ENCODE measurements at regions not wholly inside any gene's neighbourhood (a gene's known extent, or its start where the extent isn't known, plus 50 kb on each side); places are given as distances from the start of the nearest gene placed in this dataset.
"Not testable (repeated sequence)": the region's sequence is repeated elsewhere in the genome, so short reads cannot be mapped to it uniquely, and the experiment has no call there.

GRCh38 chr5:56731473-56731872, 83.9 kb upstream of the MAP3K1 start:
- DNase-seq, result not testable (repeated sequence)

- no peak for DNase-seq
Measured at GRCh38 chr5:56729488-56729887, 85.9 kb upstream of the MAP3K1 start.

- DNase-seq, result peak; percentile 45 to 65
Measured at GRCh38 chr5:56725711-56726411, 89.5 kb upstream of the MAP3K1 start.

DNA sequence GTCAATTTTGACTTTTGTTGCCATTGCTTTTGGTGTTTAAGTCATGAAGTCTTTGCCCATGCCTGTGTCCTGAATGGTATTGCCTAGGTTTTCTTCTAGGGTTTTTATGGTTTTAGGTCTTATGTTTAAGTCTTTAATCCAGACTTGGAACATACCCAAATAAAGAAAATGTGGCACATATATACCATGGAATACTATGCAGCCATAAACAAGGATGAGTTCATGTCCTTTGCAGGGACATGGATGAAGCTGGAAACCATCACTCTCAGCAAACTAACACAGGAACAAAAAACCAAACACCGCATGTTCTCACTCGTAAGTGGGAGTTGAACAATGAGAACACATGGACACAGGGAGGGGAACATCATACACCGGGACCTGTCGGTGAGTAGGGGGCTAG, 90.5 kb upstream of the MAP3K1 start:
- not testable (repeated sequence) for DNase-seq

- DNase-seq, result no peak
Measured at GRCh38 chr5:56722317-56722716, 93.0 kb upstream of the MAP3K1 start.

GRCh38 chr5:56717253-56717987, 97.9 kb upstream of the MAP3K1 start:
- DNase-seq, result peak in 1 of 2 donors; percentile 18

- DNase-seq, result no peak
Measured at GRCh38 chr5:56715986-56716385, 99.4 kb upstream of the MAP3K1 start.

GRCh38 chr5:56712895-56713591, 102.3 kb upstream of the MAP3K1 start:
- DNase-seq, result no peak

DNA sequence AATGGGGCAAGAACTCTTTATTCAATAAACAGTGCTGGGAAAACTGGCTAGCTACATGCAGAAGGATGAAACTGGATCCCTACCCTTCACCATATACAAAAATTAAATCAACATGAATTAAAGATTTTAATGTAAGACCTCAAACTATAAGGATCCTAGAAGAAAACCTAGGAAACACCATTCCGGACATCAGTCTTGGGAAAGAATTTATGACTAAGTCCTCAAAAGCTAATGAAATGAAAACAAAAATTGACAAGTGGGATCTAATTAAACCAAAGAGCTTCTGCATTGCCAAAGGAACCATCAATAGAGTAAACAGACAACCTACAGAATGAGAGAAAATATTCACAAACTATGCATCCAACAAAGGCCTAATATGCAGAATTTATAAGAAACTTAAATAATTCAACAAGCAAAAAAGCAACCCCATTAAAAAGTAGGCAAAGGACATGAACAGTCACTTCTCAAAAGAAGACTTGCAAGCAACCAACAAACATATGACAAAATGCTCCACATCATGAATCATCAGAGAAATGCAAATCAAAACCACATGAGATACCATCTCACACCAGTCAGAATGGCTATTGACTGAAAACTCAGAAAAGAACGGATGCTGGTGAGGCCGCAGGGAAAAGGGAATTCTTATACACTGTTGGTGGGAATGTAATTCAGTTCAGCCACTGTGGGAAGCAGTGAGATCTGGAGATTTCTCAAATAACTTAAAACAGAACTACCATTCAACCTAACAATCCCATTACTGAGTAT, 104.3 kb upstream of the MAP3K1 start:
- no peak for DNase-seq

GRCh38 chr5:56706504-56706903, 108.8 kb upstream of the MAP3K1 start:
- no peak for DNase-seq

DNA sequence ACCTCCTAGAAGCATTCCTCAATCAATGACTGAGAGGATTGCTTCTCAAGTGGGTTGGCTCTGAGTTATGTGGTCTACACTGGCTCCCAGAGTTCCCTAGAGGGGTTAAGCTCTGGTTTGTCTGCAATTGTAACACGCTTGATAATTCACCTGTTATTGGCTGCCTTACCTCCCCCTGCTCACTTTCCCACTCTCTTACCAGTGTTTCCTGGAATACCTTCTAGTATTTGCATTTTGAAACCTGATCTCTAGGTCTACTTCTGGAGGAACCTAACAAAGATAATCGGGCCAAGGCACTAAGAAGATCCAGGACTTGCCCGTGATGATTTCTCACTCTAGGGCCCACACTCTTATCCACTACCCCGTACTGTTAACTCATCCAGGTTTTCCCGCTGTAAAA, 110.1 kb upstream of the MAP3K1 start:
- DNase-seq, result no peak

DNA sequence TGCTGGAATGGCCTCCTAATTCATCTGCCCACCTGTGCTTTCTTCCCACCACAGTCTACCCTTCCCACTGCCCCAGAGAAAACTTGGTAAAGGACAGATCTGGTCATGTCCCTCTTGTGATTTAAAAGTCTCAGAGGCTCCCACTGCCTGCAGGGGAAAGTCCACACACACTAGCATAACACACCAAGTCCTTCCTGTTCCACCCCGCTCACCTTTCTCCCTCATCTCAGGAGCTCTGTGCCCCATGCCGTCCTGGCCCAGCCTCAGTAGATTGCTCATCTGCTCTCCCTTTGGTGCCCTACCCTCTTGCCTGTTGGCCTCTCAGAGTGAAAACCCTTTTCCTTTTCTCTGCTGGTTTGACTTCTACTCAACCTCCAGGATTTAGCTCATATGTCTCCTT, 111.4 kb upstream of the MAP3K1 start:
- no peak for DNase-seq

DNA sequence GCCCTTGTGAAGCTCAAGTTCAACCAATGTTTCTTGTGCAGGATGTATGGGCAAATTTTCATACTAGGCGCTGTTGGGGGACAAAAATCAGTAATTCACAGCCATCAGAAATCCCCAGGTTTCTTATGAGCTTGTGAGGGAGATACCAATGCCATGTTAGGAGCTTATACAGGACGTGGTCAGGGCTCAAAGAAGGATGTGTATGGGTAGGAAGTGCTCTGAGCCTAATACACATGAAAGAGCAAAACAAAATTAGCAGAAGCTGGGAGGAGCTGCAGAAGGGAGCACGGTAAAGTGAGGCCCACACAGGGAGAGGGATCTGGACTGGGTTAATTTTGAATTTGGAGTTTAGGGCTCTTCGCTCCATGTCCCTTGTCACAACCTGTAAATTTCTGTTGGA, 114.6 kb upstream of the MAP3K1 start:
- no peak for DNase-seq

DNA sequence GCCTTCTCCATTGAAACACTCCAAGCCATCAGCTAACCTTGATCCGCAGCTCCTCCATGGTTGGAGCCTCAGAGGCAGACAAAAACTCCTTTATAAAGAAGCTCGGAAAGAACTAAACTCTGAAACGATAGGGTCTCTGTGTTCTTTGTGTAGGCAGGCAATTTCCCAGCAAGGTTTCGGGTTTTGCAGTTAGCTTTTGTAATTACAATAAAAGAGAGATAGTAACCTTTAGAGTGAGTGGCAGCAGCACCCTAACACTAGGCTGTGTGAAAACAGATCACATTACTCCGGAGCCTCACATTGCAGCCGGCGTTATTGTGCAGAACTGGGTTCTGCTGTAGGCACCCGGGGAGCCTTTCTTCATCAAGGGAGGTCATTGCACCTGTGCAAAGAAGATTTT, 115.8 kb upstream of the MAP3K1 start:
- no peak for DNase-seq

DNA sequence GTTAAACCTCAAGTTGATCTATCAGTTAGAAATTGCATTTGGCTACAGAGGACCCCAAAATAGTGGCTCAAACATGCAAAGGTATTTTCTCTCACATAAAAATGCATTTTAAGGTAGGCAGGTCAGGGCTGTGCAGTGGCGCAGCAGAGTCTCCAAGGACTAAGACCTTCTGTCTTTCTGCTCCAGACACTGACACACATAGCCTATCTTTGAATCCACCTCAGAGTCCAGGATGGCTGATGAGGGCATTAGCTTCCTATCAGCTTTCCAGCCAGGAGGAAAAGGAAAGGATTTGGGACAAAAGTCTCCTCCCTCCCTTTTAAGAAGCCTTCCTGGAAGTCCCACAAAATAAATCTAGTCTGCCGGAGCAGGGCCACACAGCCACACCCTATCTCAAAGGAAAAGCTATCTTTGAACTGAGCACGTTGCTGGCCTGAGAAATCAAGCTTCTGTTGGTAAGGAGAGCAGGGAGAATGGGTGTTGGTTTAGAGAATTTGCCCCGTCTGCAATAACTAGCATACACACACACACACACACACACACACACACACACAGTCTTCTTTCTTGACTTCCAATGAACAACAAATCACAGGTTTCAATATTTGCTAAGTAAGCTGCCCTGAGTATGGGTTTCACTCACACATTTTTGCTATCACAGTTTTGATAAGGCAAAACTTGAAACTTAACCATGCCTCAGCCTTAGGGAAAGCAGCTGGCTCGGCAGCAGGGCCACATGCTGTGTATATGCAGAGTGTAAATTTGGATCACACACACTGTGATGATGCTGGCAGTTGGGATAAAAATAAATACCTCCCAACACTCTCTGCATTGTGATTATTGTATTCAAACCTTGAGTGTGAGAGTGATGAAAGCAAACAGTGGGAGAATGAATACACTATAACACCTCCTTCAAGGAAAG, 116.6 kb upstream of the MAP3K1 start:
- no peak for DNase-seq

GRCh38 chr5:56696900-56697299, 118.4 kb upstream of the MAP3K1 start:
- no peak for DNase-seq

DNA sequence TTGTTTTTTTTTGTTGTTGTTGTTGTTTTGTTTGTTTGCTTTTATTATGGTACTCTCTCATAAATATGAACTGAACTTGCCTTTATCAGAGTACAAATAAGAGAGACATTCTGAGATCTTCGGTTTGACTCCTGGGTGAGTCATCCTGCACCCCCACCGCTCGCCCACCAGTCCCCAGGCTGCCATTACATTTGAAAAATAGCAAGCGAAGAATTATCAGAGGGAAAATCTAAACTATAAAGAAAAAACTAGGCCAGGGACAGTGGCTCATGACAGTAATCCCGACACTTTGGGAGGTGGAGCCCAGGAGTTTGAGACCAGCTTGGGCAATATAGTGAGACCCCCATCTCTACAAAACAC, 122.1 kb upstream of the MAP3K1 start:
- DNase-seq, result no peak

DNA sequence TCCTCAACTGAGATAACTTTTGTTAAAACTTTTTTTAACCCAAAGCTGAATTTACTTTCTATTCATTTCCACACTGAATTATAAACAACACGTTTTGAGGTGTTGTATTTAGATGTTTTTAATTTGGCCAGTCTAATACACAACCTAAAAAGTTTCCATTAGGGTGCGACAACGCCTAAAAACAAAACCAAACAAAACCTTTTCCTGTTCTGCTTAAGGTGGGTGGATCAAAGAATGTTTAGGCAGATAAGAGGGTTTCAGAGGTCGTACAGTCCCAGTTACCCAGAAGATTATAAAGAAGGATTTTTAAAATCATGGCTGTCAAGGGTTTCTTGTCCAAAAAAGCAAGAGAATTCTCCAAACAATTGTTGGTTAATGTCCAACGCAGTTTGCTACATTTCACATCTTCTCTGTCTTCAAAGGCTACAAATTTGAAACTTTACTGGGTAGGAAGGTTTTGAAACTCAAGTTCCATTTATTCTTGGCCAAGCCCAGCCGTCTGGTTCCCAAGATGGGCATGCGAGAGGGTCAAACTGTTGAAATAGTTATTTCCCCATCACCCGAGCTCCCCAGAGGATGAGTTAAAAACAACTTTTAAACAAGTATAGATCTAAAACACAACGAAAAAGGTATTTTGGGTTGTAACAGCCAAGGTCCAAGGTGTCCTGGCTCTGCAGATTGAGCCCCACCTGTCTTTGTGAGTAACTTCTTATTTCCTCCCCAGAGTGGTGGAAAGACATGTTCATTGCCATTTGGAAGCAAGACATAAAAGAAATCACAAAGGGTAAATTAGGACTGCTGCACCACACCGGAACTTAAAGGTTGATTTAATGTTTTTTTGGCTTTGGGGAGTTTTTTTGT, 122.8 kb upstream of the MAP3K1 start:
- peak; percentile 56 to 89 for DNase-seq

DNA sequence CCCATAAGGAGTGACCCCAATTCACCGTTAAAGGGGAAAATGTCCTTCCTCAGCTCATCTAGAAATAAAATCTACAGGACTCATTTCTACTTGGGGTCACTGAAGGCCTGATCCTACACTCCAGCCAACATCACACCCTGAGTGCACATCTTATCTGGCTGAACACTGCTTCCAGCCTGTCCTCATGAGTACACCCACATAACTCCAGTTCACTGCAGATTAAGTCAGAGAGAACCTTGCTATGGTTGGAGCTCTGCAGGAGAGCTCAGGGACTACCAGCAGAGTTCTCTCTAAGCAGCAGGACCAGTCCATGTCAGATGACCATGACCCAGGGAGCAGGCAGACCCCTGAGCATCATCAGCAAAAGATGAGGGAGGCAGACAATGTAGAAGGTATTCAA, 126.9 kb upstream of the MAP3K1 start:
- DNase-seq, result peak in 1 of 2 donors; percentile 48

- DNase-seq, result peak; percentile 13 to 67
Measured at GRCh38 chr5:56686337-56687195, 128.8 kb upstream of the MAP3K1 start.

Measured in inflammatory macrophage (primary cell).